ENCODE measurements at regions not wholly inside any gene's neighbourhood (a gene's known extent, or its start where the extent isn't known, plus 50 kb on each side); places are given as distances from the start of the nearest gene placed in this dataset.
"Not testable (repeated sequence)": the region's sequence is repeated elsewhere in the genome, so short reads cannot be mapped to it uniquely, and the experiment has no call there.

- not testable (repeated sequence) for TF ChIP-seq CTCF, POLR2AphosphoS5 (IDR thresholded peaks at IDR 0.05)
Observed at GRCh38 chr15:20010759-20011158, 530.8 kb downstream of the GOLGA6L6 start.
